Stomach (tissue), 8 donors: ENCODE measurements at regions not wholly inside any gene's neighbourhood (a gene's known extent, or its start where the extent isn't known, plus 50 kb on each side); places are given as distances from the start of the nearest gene placed in this dataset.

Experiments used
- DNase-seq, 2 donors: peaks; one replicate each; pipeline versions ENCODE4 v3.0.0 to v3.0.0-alpha.2; 2013 to 2019
- H3K27ac ChIP-seq, 5 donors: fragments of 200-600 bp in 4 of 5; sonication (generic) in 4 of 5; one replicate each; pipeline ENCODE4 v1.5.1; 2013 to 2019; ENCODE audit warnings: mild to moderate bottlenecking in 1 of 5, moderate library complexity in 1 of 5
- H3K27me3 ChIP-seq, 3 donors: fragments of 200-600 bp; sonication (generic); one replicate each; pipeline ENCODE4 v1.5.1; 2017 to 2019; ENCODE audit warnings: mixed run types in 1 of 3
- H3K36me3 ChIP-seq, 4 donors: fragments of 200-600 bp; sonication (generic); 1 replicate in 3 of 4; 2 replicates in 1 of 4; pipeline ENCODE4 v1.5.1; 2016 to 2019
- H3K4me1 ChIP-seq, 4 donors: fragments of 200-600 bp; sonication (generic); one replicate each; pipeline ENCODE4 v1.5.1; 2016 to 2019
- H3K4me3 ChIP-seq, 4 donors: fragments of 200-600 bp; sonication (generic) in 3 of 4; one replicate each; pipeline ENCODE4 v1.5.1; 2016 to 2019; ENCODE audit warnings: mild to moderate bottlenecking in 1 of 4
- H3K9me3 ChIP-seq, 4 donors: fragments of 200-600 bp; sonication (generic); one replicate each; pipeline ENCODE4 v1.5.1; 2016 to 2019
- CTCF ChIP-seq, 7 experiments: fragments of 450-650 bp in 4 of 7; fragments of 200-600 bp in 3 of 7; sonication (generic) in 3 of 7; IDR thresholded peaks; one replicate each; pipeline ENCODE4 v1.5.1; 2016 to 2019; ENCODE audit warnings: antibody characterized with exemption in 7 of 7, control low read depth in 2 of 7, mild to moderate bottlenecking in 1 of 7
- EP300 ChIP-seq: sonication (generic); formaldehyde crosslinking; IDR thresholded peaks from one replicate; pipeline ENCODE4 v1.6.1; 2017; ENCODE audit warnings: antibody characterized with exemption
- POLR2A ChIP-seq, 4 donors: fragments of 450-650 bp; IDR thresholded peaks; one replicate each; pipeline ENCODE4 v1.6.1; 2016; ENCODE audit warnings: antibody characterized with exemption in 4 of 4, control low read depth in 2 of 4, mild to moderate bottlenecking in 1 of 4, moderate library complexity in 1 of 4
- POLR2AphosphoS5 ChIP-seq, 3 donors: sonication (generic); formaldehyde crosslinking; IDR thresholded peaks; one replicate each; pipeline ENCODE4 v1.6.1; 2016; ENCODE audit warnings: antibody characterized with exemption in 3 of 3
- WGBS, 5 donors: extraction: QIAGEN DNeasy Blood & Tissue Kit in 3 of 5; methylation state at CpG; one replicate each; pipeline versions ENCODE4 v1.1.5 to v1.1.7; 2013 to 2018; 5-methylcytosine and 5-hydroxymethylcytosine counted together
- intact Hi-C: fragments of 100-400 bp; cut with DNase I; formaldehyde crosslinking; loops from one replicate; pipeline ENCODE4 v1.15.1; 2023; ENCODE audit warnings: low total_unique reads
- donor health status: healthy with polysubstance abuse.
- donor health status: Bipolar disorder and iron deficiency.
- donor health status: healthy.

- TF ChIP-seq EP300: no peak
- no peak for TF ChIP-seq POLR2A (IDR thresholded peaks at IDR 0.05)
- TF ChIP-seq POLR2AphosphoS5 (IDR thresholded peaks at IDR 0.05): no peak
- Histone ChIP-seq H3K36me3 (no peaks in the 10 kb centered on the region), H3K27me3 (no peaks in the 10 kb centered on the region), H3K9me3 (peaks cover 0 to 26% (median 12%) of the 10 kb centered on the region in 4 donors), H3K4me3 (no peak overlapping the region), H3K27ac (no peak overlapping the region), H3K4me1 (no peaks in the 10 kb centered on the region)
- no peak for DNase-seq
- intact Hi-C loops: no loop called here
Observed at GRCh38 chr12:60930151-60930550, 1330.1 kb upstream of the USP15 start.

- H3K36me3 ChIP-seq: no peaks in the 10 kb centered on the region
- intact Hi-C loops: no loop called here
- no peak for DNase-seq
- H3K4me1 ChIP-seq: no peaks in the 10 kb centered on the region
- TF ChIP-seq EP300: no peak
- TF ChIP-seq POLR2A (IDR thresholded peaks at IDR 0.05): no peak
- no peak for TF ChIP-seq POLR2AphosphoS5 (IDR thresholded peaks at IDR 0.05)
- no peak for TF ChIP-seq CTCF (IDR thresholded peaks at IDR 0.05)
- H3K4me3 ChIP-seq: no peak overlapping the region
- no peak overlapping the region for H3K27ac ChIP-seq
- H3K9me3 ChIP-seq: peaks cover 0 to 39% (median 23%) of the 10 kb centered on the region in 4 donors
- no peaks in the 10 kb centered on the region for H3K27me3 ChIP-seq
- 86 to 93% (median 88%) methylated on average over 7 to 8 of the region's 8 CpGs for WGBS, 5 donors
Observed at GRCh38 chr12:60935981-60936761, 1324.0 kb upstream of the USP15 start.

- Histone ChIP-seq H3K36me3 (no peaks in the 10 kb centered on the region), H3K27ac (no peak overlapping the region), H3K4me3 (no peak overlapping the region), H3K9me3 (no peaks in the 10 kb centered on the region), H3K4me1 (no peaks in the 10 kb centered on the region), H3K27me3 (no peaks in the 10 kb centered on the region)
- intact Hi-C loops: no loop called here
- no peak for DNase-seq
- 72 to 88% (median 87%) methylated on average over 2 of the region's 2 CpGs for WGBS, 5 donors
- TF ChIP-seq POLR2AphosphoS5 (IDR thresholded peaks at IDR 0.05) (no peak), EP300 (no peak), CTCF (IDR thresholded peaks at IDR 0.05) (no peak)
Observed at GRCh38 chr12:60947533-60947932, 1312.7 kb upstream of the USP15 start.

- Histone ChIP-seq H3K4me3 (no peak overlapping the region), H3K36me3 (no peaks in the 10 kb centered on the region), H3K4me1 (no peaks in the 10 kb centered on the region), H3K9me3 (no peaks in the 10 kb centered on the region), H3K27ac (no peak overlapping the region), H3K27me3 (no peaks in the 10 kb centered on the region)
- DNase-seq: no peak
- intact Hi-C loops: no loop called here
- no peak for TF ChIP-seq POLR2A (IDR thresholded peaks at IDR 0.05)
- no peak for TF ChIP-seq POLR2AphosphoS5 (IDR thresholded peaks at IDR 0.05)
- TF ChIP-seq CTCF (IDR thresholded peaks at IDR 0.05): no peak
- no peak for TF ChIP-seq EP300
Observed at GRCh38 chr12:60967128-60967527, 1293.1 kb upstream of the USP15 start.

- WGBS, 5 donors: 41 to 51% (median 46%) methylated on average over 3 of the region's 3 CpGs
- peak in 1 of 2 donors; percentile 1 for DNase-seq
- H3K4me1 ChIP-seq: no peaks in the 10 kb centered on the region
- intact Hi-C loops: no loop called here
- H3K27ac ChIP-seq: no peak overlapping the region
- no peak for TF ChIP-seq POLR2A (IDR thresholded peaks at IDR 0.05)
- TF ChIP-seq EP300: no peak
- no peak for TF ChIP-seq POLR2AphosphoS5 (IDR thresholded peaks at IDR 0.05)
- no peak for TF ChIP-seq CTCF (IDR thresholded peaks at IDR 0.05)
- no peaks in the 10 kb centered on the region for H3K27me3 ChIP-seq
- no peaks in the 10 kb centered on the region for H3K36me3 ChIP-seq
- no peak overlapping the region for H3K4me3 ChIP-seq
- no peaks in the 10 kb centered on the region for H3K9me3 ChIP-seq
Observed at GRCh38 chr12:60977966-60978365, 1282.2 kb upstream of the USP15 start.
